Stimulated activated CD4-positive, alpha-beta T cell treated with anti-CD3 and anti-CD28 coated beads, Interleukin-4, amount 100 ng/mL, for 1 hour (primary cell): ENCODE measurements at regions not wholly inside any gene's neighbourhood (a gene's known extent, or its start where the extent isn't known, plus 50 kb on each side); places are given as distances from the start of the nearest gene placed in this dataset.

Source experiments
- DNase-seq: peaks from one replicate; pipeline ENCODE4 v3.0.0-alpha.2; 2020

- DNase-seq: no peak
Observed at GRCh38 chr22:27023591-27023990, 366.2 kb downstream of the MIAT start.

GRCh38 chr22:27024982-27025381 is 367.6 kb downstream of the MIAT start:
- no peak for DNase-seq

- no peak for DNase-seq
Observed at GRCh38 chr22:27028093-27028492, 370.7 kb downstream of the MIAT start.

GRCh38 chr22:27029584-27030130 is 372.3 kb downstream of the MIAT start:
- DNase-seq: no peak

- DNase-seq: no peak
Observed at GRCh38 chr22:27032091-27032761, 374.8 kb downstream of the MIAT start.

- DNase-seq: no peak
Observed at GRCh38 chr22:27041745-27042310, 384.4 kb downstream of the MIAT start.

- no peak for DNase-seq
Observed at GRCh38 chr22:27043262-27043661, 385.9 kb downstream of the MIAT start.

- no peak for DNase-seq
Observed at GRCh38 chr22:27045103-27045947, 387.9 kb downstream of the MIAT start.

- DNase-seq: no peak
Observed at GRCh38 chr22:27046086-27046485, 388.7 kb downstream of the MIAT start.

GRCh38 chr22:27046603-27047002 is 389.2 kb downstream of the MIAT start:
- no peak for DNase-seq

- DNase-seq: no peak
Observed at GRCh38 chr22:27050771-27051170, 393.4 kb downstream of the MIAT start.

GRCh38 chr22:27051407-27051806 is 394.0 kb downstream of the MIAT start:
- no peak for DNase-seq

- DNase-seq: no peak
Observed at GRCh38 chr22:27057717-27058116, 400.3 kb downstream of the MIAT start.

- no peak for DNase-seq
Observed at GRCh38 chr22:27060190-27060589, 402.8 kb downstream of the MIAT start.

GRCh38 chr22:27062910-27063309 is 405.5 kb downstream of the MIAT start:
- DNase-seq: no peak

- no peak for DNase-seq
Observed at GRCh38 chr22:27063406-27063805, 406.0 kb downstream of the MIAT start.

- no peak for DNase-seq
Observed at GRCh38 chr22:27063841-27064240, 406.5 kb downstream of the MIAT start.

- no peak for DNase-seq
Observed at GRCh38 chr22:27064386-27064785, 407.0 kb downstream of the MIAT start.

GRCh38 chr22:27065279-27065678 is 407.9 kb downstream of the MIAT start:
- DNase-seq: no peak

GRCh38 chr22:27066856-27067255 is 409.5 kb downstream of the MIAT start:
- DNase-seq: no peak

- DNase-seq: no peak
Observed at GRCh38 chr22:27068121-27068520, 410.7 kb downstream of the MIAT start.

GRCh38 chr22:27070594-27070993 is 413.2 kb downstream of the MIAT start:
- DNase-seq: no peak

GRCh38 chr22:27073601-27074425 is 416.4 kb downstream of the MIAT start:
- no peak for DNase-seq
